NB4 (cell line): ENCODE measurements at regions not wholly inside any gene's neighbourhood (a gene's known extent, or its start where the extent isn't known, plus 50 kb on each side); places are given as distances from the start of the nearest gene placed in this dataset.

Experiments
- POLR2A ChIP-seq: IDR thresholded peaks from 2 replicates; pipeline ENCODE4 v1.6.1; 2011; ENCODE audit warnings: mild to moderate bottlenecking; ENCODE audit not compliant: insufficient read length; ENCODE audit errors: extremely low read depth
- TF ChIP-seq, protein P1 (sequence below): IDR thresholded peaks from one replicate; pipeline ENCODE4 v1.5.1; 2012; ENCODE audit warnings: low read depth, low read length
- TF ChIP-seq, protein P2 (sequence below): IDR thresholded peaks from 2 replicates; pipeline ENCODE4 v1.6.1; 2011; ENCODE audit warnings: low read depth, low read length

DNA sequence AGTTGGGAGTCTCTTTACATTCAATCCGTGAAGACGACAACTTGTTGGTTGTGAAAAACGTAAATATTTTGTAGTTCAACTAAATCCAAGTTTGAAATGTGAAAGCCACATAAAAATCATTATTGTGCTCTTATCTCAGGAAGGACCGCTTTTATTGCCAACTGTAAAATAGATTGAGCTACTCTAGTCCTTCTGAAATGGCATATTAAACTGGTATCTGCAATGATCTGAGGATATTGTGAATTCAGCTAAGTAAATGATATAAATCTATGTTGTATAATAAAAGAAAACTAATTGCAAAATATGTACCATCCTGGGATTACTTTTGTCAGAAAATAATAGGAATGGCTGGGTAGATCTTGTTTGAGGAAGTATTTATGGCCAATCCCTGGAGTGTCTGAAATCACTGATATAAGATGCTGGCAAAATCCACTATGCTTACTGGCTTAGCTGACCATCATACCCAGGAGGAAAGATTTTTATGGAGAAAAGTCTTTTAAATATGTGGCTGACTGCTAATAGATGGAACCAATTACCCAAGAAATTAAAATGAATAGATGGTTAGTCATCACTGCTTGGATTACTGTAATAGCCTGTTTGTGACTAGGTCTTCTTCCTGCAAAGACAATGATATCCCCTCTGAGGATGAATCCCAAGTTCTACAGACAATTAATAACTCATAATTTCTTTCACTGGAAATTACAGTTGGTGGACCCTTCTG, 191.8 kb downstream of the SEMA6D start:
- TF ChIP-seq, protein P1, sequence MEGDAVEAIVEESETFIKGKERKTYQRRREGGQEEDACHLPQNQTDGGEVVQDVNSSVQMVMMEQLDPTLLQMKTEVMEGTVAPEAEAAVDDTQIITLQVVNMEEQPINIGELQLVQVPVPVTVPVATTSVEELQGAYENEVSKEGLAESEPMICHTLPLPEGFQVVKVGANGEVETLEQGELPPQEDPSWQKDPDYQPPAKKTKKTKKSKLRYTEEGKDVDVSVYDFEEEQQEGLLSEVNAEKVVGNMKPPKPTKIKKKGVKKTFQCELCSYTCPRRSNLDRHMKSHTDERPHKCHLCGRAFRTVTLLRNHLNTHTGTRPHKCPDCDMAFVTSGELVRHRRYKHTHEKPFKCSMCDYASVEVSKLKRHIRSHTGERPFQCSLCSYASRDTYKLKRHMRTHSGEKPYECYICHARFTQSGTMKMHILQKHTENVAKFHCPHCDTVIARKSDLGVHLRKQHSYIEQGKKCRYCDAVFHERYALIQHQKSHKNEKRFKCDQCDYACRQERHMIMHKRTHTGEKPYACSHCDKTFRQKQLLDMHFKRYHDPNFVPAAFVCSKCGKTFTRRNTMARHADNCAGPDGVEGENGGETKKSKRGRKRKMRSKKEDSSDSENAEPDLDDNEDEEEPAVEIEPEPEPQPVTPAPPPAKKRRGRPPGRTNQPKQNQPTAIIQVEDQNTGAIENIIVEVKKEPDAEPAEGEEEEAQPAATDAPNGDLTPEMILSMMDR: no peak
- TF ChIP-seq POLR2A: no peak
- TF ChIP-seq, protein P2, sequence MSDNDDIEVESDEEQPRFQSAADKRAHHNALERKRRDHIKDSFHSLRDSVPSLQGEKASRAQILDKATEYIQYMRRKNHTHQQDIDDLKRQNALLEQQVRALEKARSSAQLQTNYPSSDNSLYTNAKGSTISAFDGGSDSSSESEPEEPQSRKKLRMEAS: no peak
